HL-60 (cell line): ENCODE measurements at regions not wholly inside any gene's neighbourhood (a gene's known extent, or its start where the extent isn't known, plus 50 kb on each side); places are given as distances from the start of the nearest gene placed in this dataset.

Experiments
- DNase-seq, 2 experiments: peaks; one replicate each; pipeline ENCODE4 v3.0.0-alpha.2; 2010 to 2020; ENCODE audit warnings: low read depth in 1 of 2, low spot score in 1 of 2
- H3K27ac ChIP-seq: fragments of 250-450 bp; sonication (Bioruptor Pico); replicated peaks from 2 replicates; pipeline ENCODE4 v1.5.1; 2020; ENCODE audit warnings: mild to moderate bottlenecking, moderate library complexity
- H3K27me3 ChIP-seq: fragments of 250-450 bp; sonication (Bioruptor Pico); 2 replicates; pipeline ENCODE4 v1.5.1; 2021; ENCODE audit warnings: mild to moderate bottlenecking, moderate library complexity; ENCODE audit not compliant: insufficient read depth, poor library complexity, severe bottlenecking
- H3K4me3 ChIP-seq: replicated peaks from 2 replicates; pipeline ENCODE4 v1.5.1; 2011; ENCODE audit warnings: mild to moderate bottlenecking, control low read depth, low read length; ENCODE audit not compliant: insufficient read depth
- CTCF ChIP-seq: IDR thresholded peaks from one replicate; pipeline ENCODE4 v1.5.1; 2011; ENCODE audit warnings: low read length, control low read depth, inconsistent platforms; ENCODE audit not compliant: insufficient read depth
- GABPA ChIP-seq: IDR thresholded peaks from 2 replicates; pipeline ENCODE4 v1.6.1; 2012; ENCODE audit warnings: low read depth
- POLR2AphosphoS5 ChIP-seq: IDR thresholded peaks from 2 replicates; pipeline ENCODE4 v1.6.1; 2012; ENCODE audit warnings: low read depth
- REST ChIP-seq: IDR thresholded peaks from 2 replicates; pipeline ENCODE4 v1.6.1; 2012; ENCODE audit warnings: low read depth; ENCODE audit not compliant: insufficient replicate concordance
- SPI1 ChIP-seq: IDR thresholded peaks from 2 replicates; pipeline ENCODE4 v1.6.1; 2012; ENCODE audit warnings: low read depth, mild to moderate bottlenecking, borderline replicate concordance

GRCh38 chr15:38883987-38884386 lies 319.4 kb upstream of the RASGRP1 start:
- DNase-seq: no peak
- no peaks in the 10 kb centered on the region for H3K27me3 ChIP-seq
- H3K27ac ChIP-seq: no peak overlapping the region
- H3K4me3 ChIP-seq: no peak overlapping the region
- TF ChIP-seq SPI1 (no peak), REST (no peak), CTCF (no peak), POLR2AphosphoS5 (no peak), GABPA (no peak)

- Histone ChIP-seq H3K27me3 (no peaks in the 10 kb centered on the region), H3K4me3 (no peak overlapping the region), H3K27ac (no peak overlapping the region)
- TF ChIP-seq REST (no peak), CTCF (no peak), POLR2AphosphoS5 (no peak), SPI1 (no peak), GABPA (no peak)
- no peak for DNase-seq
Measured at GRCh38 chr15:38885001-38885400, 320.4 kb upstream of the RASGRP1 start.

GRCh38 chr15:38885471-38885952 lies 320.9 kb upstream of the RASGRP1 start:
- Histone ChIP-seq H3K27me3 (no peaks in the 10 kb centered on the region), H3K4me3 (no peak overlapping the region), H3K27ac (no peak overlapping the region)
- TF ChIP-seq POLR2AphosphoS5: no peak
- no peak for TF ChIP-seq GABPA
- TF ChIP-seq REST: no peak
- TF ChIP-seq CTCF: no peak
- no peak for TF ChIP-seq SPI1
- DNase-seq: no peak
